SJSA1 (cell line): ENCODE measurements at regions not wholly inside any gene's neighbourhood (a gene's known extent, or its start where the extent isn't known, plus 50 kb on each side); places are given as distances from the start of the nearest gene placed in this dataset.
"Not testable (repeated sequence)": the region's sequence is repeated elsewhere in the genome, so short reads cannot be mapped to it uniquely, and the experiment has no call there.

Source experiments
- DNase-seq, 2 experiments: peaks; one replicate each; pipeline ENCODE4 v3.0.0-alpha.2; 2015 to 2020; ENCODE audit warnings: low spot score in 2 of 2, low read depth in 1 of 2
- H3K27ac ChIP-seq: fragments of 250-450 bp; sonication (Bioruptor Pico); 2 replicates; pipeline ENCODE4 v1.5.1; 2020; ENCODE audit warnings: mild to moderate bottlenecking, moderate library complexity
- H3K27me3 ChIP-seq: fragments of 250-450 bp; sonication (Bioruptor Pico); replicated peaks from 2 replicates; pipeline ENCODE4 v1.5.1; 2020; ENCODE audit warnings: mild to moderate bottlenecking, moderate library complexity
- H3K36me3 ChIP-seq: fragments of 250-450 bp; sonication (Bioruptor Pico); 2 replicates; pipeline ENCODE4 v1.5.1; 2020; ENCODE audit warnings: mild to moderate bottlenecking
- H3K4me1 ChIP-seq: fragments of 250-450 bp; sonication (Bioruptor Pico); replicated peaks from 2 replicates; pipeline ENCODE4 v1.6.1; 2021; ENCODE audit warnings: mild to moderate bottlenecking
- H3K4me3 ChIP-seq: fragments of 250-450 bp; sonication (Bioruptor Pico); 2 replicates; pipeline ENCODE4 v1.5.1; 2020; ENCODE audit warnings: mild to moderate bottlenecking
- H3K9me3 ChIP-seq: fragments of 250-450 bp; sonication (Bioruptor Pico); replicated peaks from 2 replicates; pipeline ENCODE4 v1.5.1; 2020; ENCODE audit warnings: mild to moderate bottlenecking

DNA sequence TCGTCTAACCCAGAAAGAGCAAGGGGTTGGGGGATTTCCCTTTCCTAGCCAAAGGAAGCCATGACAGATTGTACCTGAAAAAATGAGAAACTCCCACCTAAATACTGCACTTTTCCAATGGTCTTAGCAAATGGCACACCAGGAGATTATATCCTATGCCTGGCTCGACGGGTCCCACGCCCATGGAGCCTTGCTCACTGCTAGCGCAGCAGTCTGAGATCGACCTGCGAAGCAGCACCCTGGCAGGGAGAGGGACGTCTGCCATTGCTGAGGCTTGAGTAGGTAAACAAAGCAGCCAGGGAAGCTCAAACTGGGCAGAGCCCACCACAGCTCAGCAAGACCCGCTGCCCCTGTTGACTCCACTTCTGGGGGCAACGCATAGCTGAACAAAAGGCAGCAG, 89.9 kb downstream of the MTERF1 start:
- H3K36me3 ChIP-seq, H3K27ac ChIP-seq, H3K9me3 ChIP-seq, H3K4me3 ChIP-seq, H3K4me1 ChIP-seq, DNase-seq, H3K27me3 ChIP-seq: not testable (repeated sequence)

DNA sequence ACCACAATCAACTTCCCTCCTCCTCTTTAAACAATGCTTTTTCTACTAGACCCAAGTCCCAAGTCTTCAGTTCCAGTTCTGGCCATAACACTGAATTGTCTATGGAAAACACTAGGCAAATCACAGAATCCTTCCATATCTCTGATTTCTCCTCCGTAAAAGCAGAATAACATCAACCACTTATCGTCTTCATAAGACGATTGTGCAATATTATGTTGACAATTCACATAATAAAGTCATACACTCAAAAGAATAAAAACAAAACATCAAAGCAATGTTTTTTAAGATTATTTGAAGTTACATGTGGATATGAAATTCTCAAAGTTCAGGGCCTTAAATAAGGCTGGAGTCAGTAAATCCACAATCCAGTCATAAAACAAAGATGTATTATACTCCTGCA, 84.4 kb downstream of the MTERF1 start:
- DNase-seq, result no peak
- H3K36me3 ChIP-seq, result no peaks in the 10 kb centered on the region

DNA sequence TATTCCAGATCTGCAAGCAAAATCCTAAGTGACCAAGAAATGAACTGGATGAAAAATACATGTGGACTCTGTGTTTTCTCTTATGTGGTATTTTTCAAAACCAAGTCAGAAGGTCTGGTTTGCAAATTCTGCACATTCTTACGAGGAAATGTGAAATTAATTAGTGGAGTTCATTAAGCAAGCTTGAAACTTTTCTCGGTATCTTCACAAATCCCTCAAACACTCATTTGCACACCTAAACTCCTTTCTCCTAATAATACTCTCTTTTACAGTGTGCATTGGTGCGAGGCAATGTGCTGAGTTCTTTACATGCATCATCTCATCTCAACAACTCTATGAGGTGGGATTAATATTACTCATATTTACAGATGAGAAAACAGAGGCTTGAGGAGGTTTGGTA, 82.1 kb downstream of the MTERF1 start:
- Histone ChIP-seq H3K27ac (no peak overlapping the region), H3K4me1 (no peaks in the 10 kb centered on the region), H3K4me3 (no peak overlapping the region), H3K27me3 (no peaks in the 10 kb centered on the region), H3K9me3 (no peaks in the 10 kb centered on the region), H3K36me3 (no peaks in the 10 kb centered on the region)
- no peak for DNase-seq

More for the DNA sequence above, 84.4 kb downstream of the MTERF1 start:
- Histone ChIP-seq H3K9me3 (no peaks in the 10 kb centered on the region), H3K27ac (no peak overlapping the region), H3K4me3 (no peak overlapping the region), H3K4me1 (no peaks in the 10 kb centered on the region), H3K27me3 (no peaks in the 10 kb centered on the region)

DNA sequence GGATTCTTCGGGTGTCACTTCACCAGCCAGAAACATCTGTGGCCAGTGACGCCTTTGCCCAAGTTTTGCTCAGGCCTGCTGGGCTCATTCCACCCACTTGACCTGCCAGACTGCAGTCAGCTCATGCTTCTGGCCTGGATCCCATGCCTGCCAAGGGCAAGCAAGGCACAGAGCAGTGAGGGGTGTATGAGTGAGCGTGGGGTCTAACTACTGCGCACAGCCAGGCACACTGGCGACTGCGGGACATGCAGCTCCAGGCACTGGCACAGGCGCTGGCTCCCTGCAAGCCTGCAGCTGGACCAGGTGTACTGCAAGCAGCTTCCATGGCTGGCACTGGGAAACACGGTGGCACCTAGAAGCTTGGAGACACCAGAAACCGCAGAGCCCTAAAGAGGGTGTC, 80.1 kb downstream of the MTERF1 start:
- Histone ChIP-seq H3K4me1 (no peaks in the 10 kb centered on the region), H3K27me3 (no peaks in the 10 kb centered on the region), H3K36me3 (no peaks in the 10 kb centered on the region), H3K4me3 (no peak overlapping the region), H3K27ac (no peak overlapping the region), H3K9me3 (no peaks in the 10 kb centered on the region)
- DNase-seq, result no peak

DNA sequence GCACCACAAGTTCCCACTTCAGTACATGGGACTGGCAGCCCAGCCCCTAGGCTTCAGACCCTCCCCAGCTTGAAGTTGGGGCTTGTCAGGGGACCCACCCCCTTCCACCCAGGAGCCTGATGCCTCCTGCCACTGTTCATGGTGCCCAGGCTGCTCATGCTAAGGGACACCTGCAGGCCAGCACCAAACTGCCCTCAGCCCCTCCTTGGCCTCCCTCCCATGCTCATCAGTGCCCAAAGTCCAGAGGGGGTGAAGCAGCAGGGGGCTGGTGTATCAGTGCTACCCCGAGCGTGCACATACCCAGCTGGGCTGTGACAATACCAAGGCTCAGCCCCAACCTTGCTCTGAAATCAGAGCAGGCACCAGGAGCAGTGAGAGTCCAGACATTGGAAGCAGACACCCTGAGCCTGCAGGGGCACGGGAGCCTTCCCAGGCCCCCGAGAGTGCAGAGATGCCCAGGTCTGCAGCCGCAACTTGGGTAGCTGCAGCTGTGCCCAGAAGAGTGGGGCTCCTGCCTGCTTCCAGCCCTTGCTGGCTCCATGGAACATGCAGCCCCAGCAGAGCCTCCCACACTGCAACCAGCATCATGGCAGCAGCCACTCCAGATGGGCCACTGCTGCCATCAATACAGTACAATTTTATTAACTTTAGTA, 79.0 kb downstream of the MTERF1 start:
- no peaks in the 10 kb centered on the region for H3K27me3 ChIP-seq
- no peak overlapping the region for H3K4me3 ChIP-seq
- H3K36me3 ChIP-seq, result no peaks in the 10 kb centered on the region
- H3K27ac ChIP-seq, result no peak overlapping the region
- H3K9me3 ChIP-seq, result no peaks in the 10 kb centered on the region
- H3K4me1 ChIP-seq, result no peaks in the 10 kb centered on the region
- no peak for DNase-seq

DNA sequence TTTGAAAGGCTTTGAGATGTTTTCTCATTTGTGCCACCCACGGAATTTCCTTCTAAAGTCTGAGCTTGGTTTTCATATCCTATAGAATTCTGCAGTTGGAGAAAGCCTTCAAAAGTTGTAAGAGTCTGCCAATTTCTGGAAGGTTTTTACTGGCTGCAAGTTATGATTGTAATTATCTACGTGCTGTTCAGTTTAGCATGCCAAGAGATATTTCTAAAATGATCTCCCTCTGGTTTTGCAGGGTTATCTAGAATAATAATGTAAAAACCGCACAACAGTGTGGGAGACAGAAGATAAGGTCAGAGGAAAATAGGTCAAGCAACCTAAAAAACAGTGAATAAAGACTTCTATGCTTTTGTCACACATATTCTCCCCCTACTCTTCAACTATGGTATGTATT, 69.3 kb downstream of the MTERF1 start:
- H3K4me1 ChIP-seq, result no peaks in the 10 kb centered on the region
- H3K9me3 ChIP-seq, result no peaks in the 10 kb centered on the region
- H3K4me3 ChIP-seq, result no peak overlapping the region
- no peak for DNase-seq
- no peaks in the 10 kb centered on the region; the same call in 1 of the 2 replicates for H3K27me3 ChIP-seq
- H3K36me3 ChIP-seq, result no peaks in the 10 kb centered on the region
- H3K27ac ChIP-seq, result no peak overlapping the region

DNA sequence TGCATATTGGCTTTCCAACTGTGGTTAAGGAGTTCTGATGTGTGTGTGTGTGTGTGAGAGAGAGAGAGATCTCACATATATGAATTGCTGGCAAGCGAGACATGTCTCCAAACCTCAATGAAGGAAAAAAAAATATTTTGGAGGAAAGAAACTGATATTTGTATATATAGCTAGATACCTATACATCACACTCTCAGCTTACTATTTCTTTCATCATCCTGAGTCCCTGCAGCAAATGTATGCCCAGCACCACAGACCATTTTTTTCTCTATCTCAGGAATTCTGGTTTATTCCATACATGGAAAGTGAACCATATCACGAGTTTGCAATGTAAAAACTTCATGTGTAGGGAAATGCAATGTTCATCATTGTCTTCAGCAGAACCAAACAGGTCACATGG, 68.9 kb downstream of the MTERF1 start:
- Histone ChIP-seq H3K36me3 (no peaks in the 10 kb centered on the region), H3K27me3 (no peaks in the 10 kb centered on the region; the same call in 1 of the 2 replicates), H3K27ac (no peak overlapping the region), H3K4me1 (no peaks in the 10 kb centered on the region), H3K9me3 (no peaks in the 10 kb centered on the region), H3K4me3 (no peak overlapping the region)
- no peak for DNase-seq

DNA sequence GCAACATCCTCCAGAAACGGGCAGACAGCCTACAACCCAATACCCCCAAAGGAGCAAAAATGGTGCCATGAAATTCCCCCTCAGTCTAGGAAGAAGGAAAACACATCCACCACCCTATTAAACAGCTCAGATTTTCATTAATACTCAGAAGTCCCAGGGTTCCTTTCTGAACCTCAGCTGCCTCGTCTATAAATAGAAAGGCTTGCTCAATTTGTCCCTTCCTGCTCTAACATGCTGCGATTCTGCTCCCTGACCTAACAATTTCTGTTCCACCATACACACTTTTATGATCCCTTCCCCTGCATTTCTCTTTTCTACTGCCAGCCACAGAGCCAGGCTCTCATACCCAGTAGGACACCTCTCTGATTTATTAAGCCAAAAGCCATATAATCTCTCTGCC, 68.1 kb downstream of the MTERF1 start:
- H3K27ac ChIP-seq, result no peak overlapping the region
- no peaks in the 10 kb centered on the region; the same call in 1 of the 2 replicates for H3K27me3 ChIP-seq
- DNase-seq, result no peak
- H3K36me3 ChIP-seq, result no peaks in the 10 kb centered on the region
- no peaks in the 10 kb centered on the region for H3K4me1 ChIP-seq
- no peaks in the 10 kb centered on the region for H3K9me3 ChIP-seq
- no peak overlapping the region for H3K4me3 ChIP-seq

DNA sequence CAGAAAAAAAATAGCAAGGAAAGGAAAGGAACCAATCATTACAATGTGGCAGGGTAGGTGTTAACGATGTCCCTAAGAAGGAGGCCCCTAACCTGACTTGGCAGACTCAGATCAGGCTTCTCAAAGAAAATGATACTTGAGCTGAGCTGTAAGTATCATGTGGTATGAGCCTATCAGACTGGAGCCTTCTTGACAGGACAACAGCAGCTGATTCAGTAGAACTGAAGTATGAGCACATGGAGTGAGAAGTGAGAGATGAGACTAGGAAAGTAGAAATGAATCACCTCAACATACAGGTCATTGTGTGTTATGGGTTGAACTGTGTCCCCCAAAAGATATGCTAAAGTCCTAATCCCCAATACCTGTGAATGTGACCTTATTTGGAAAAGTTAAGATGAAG, 66.3 kb downstream of the MTERF1 start:
- DNase-seq, result no peak
- H3K27ac ChIP-seq, result no peak overlapping the region
- no peak overlapping the region for H3K4me3 ChIP-seq
- no peaks in the 10 kb centered on the region; the same call in 1 of the 2 replicates for H3K27me3 ChIP-seq
- H3K9me3 ChIP-seq, result no peaks in the 10 kb centered on the region
- no peaks in the 10 kb centered on the region for H3K36me3 ChIP-seq
- H3K4me1 ChIP-seq, result no peaks in the 10 kb centered on the region
